ENCODE measurements at regions not wholly inside any gene's neighbourhood (a gene's known extent, or its start where the extent isn't known, plus 50 kb on each side); places are given as distances from the start of the nearest gene placed in this dataset.

DNA sequence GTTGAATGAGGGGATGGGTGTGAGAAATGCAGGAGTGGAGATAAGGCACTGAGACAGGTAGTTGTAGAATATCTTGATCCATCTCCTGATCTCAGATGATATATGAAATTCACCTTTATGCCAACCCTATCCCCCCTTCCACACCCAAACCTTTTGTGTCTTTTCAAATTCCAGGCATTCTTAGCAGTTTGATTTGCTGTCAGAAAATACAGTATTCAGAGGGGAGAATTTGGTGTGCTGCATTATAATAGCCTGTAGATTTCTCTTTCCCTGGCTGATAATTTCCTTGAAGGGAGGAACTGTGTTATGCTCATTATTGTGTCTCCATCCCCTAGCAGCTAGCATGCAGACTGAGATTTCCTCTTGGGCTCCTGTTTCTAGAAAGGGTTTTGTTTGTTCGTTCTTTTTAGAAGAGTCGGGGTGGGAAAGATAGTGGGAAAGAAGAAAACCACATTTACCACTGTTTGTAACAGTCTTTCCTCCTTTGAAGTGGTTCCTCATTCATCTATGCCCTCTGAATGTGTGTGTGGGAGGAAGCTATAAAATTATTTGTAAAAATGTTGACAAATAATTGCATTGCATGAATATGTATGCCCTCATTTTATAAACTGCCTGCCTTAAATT, 373.4 kb downstream of the DIPK2A start:
- TF ChIP-seq, protein P1, sequence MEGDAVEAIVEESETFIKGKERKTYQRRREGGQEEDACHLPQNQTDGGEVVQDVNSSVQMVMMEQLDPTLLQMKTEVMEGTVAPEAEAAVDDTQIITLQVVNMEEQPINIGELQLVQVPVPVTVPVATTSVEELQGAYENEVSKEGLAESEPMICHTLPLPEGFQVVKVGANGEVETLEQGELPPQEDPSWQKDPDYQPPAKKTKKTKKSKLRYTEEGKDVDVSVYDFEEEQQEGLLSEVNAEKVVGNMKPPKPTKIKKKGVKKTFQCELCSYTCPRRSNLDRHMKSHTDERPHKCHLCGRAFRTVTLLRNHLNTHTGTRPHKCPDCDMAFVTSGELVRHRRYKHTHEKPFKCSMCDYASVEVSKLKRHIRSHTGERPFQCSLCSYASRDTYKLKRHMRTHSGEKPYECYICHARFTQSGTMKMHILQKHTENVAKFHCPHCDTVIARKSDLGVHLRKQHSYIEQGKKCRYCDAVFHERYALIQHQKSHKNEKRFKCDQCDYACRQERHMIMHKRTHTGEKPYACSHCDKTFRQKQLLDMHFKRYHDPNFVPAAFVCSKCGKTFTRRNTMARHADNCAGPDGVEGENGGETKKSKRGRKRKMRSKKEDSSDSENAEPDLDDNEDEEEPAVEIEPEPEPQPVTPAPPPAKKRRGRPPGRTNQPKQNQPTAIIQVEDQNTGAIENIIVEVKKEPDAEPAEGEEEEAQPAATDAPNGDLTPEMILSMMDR (IDR thresholded peaks at IDR 0.05) = no peak
- TF ChIP-seq EP300 (IDR thresholded peaks at IDR 0.05) = no peak
- no peak for TF ChIP-seq POLR2AphosphoS5 (IDR thresholded peaks at IDR 0.05)
- TF ChIP-seq POLR2A (IDR thresholded peaks at IDR 0.05) = no peak
